Psoas muscle (tissue), 7 donors: ENCODE measurements at regions not wholly inside any gene's neighbourhood (a gene's known extent, or its start where the extent isn't known, plus 50 kb on each side); places are given as distances from the start of the nearest gene placed in this dataset.
"Not testable (repeated sequence)": the region's sequence is repeated elsewhere in the genome, so short reads cannot be mapped to it uniquely, and the experiment has no call there.

Source experiments
- ATAC-seq, 4 donors: fragments of 200-7000 bp; cut with Tn5 transposase; one replicate each; pipeline ENCODE4 v1.9.1; 2020; ENCODE audit warnings: moderate library complexity in 3 of 4, mild to moderate bottlenecking in 2 of 4
- DNase-seq, 2 donors: peaks; one replicate each; pipeline ENCODE4 v3.0.0-alpha.2; 2020
- H3K27ac ChIP-seq: fragments of 200-600 bp; one replicate; pipeline ENCODE4 v1.8.0; 2022
- H3K27me3 ChIP-seq, 3 donors: fragments of 200-600 bp in 1 of 3; one replicate each; pipeline versions ENCODE4 v1.6.1 to v1.8.0; 2013 to 2022; ENCODE audit warnings: low read length in 2 of 3, mild to moderate bottlenecking in 2 of 3, moderate library complexity in 1 of 3; ENCODE audit not compliant: insufficient read depth in 3 of 3
- H3K36me3 ChIP-seq, 2 donors: fragments of 200-600 bp in 1 of 2; one replicate each; pipeline versions ENCODE4 v1.6.1 to v1.8.0; 2013 to 2022; ENCODE audit warnings: low read depth in 1 of 2, mild to moderate bottlenecking in 1 of 2, moderate library complexity in 1 of 2; ENCODE audit not compliant: insufficient read depth in 1 of 2
- H3K4me1 ChIP-seq: fragments of 200-600 bp; one replicate; pipeline ENCODE4 v1.8.0; 2022
- H3K4me3 ChIP-seq: fragments of 200-600 bp; one replicate; pipeline ENCODE4 v1.8.0; 2022; ENCODE audit warnings: mild to moderate bottlenecking
- H3K9me3 ChIP-seq: fragments of 200-600 bp; one replicate; pipeline ENCODE4 v1.8.0; 2022
- CTCF ChIP-seq: fragments of 200-600 bp; IDR thresholded peaks from one replicate; pipeline ENCODE4 v1.8.0; 2022; ENCODE audit warnings: antibody characterized with exemption
- WGBS, 3 donors: extraction: QIAGEN DNeasy Blood & Tissue Kit; methylation state at CpG; one replicate each; pipeline versions ENCODE4 v1.1.6 to v1.1.7; 2013; 5-methylcytosine and 5-hydroxymethylcytosine counted together
- intact Hi-C, 2 donors: fragments of 100-400 bp; cut with DNase I; formaldehyde crosslinking; loops; one replicate each; pipeline versions ENCODE4 v1.11.0 to v1.14.2; 2022
- donor health status: healthy with polysubstance abuse.
- donor health status: DM: no; HTN: no; CAD: no; lungs with moderate emphysema.
- donor health status: Bipolar disorder and iron deficiency.
- donor health status: healthy.
- donor health status: DM: yes; HTN: yes; CAD: no.
- donor health status: DM: no; HTN: no; CAD: no.
- donor health status: DM: yes; HTN: yes; CAD: no.

GRCh38 chr20:29306390-29307072 lies 1950.9 kb upstream of the DEFB115 start:
- 45 to 66% (median 58%) methylated on average over 20 to 21 of the region's 21 CpGs for WGBS, 3 donors
- Histone ChIP-seq H3K27ac (no peak overlapping the region), H3K9me3 (no peaks in the 10 kb centered on the region), H3K4me1 (no peaks in the 10 kb centered on the region), H3K36me3 (no peaks in the 10 kb centered on the region), H3K4me3 (no peak overlapping the region), H3K27me3 (no peaks in the 10 kb centered on the region)
- DNase-seq (peak in 1 of 2 donors; percentile 46), ATAC-seq (no peak)
- intact Hi-C loops: no loop called here
- no peak for TF ChIP-seq CTCF

- H3K9me3 ChIP-seq, DNase-seq, H3K27me3 ChIP-seq, H3K4me3 ChIP-seq, H3K27ac ChIP-seq, H3K4me1 ChIP-seq, intact Hi-C loops, ATAC-seq, H3K36me3 ChIP-seq: not testable (repeated sequence)
- 79 to 82% (median 81%) methylated on average over 13 of the region's 17 CpGs for WGBS, 3 donors
Measured at GRCh38 chr20:29307484-29307883, 1950.0 kb upstream of the DEFB115 start.

- H3K27me3 ChIP-seq, ATAC-seq, DNase-seq, H3K4me1 ChIP-seq, H3K9me3 ChIP-seq, H3K4me3 ChIP-seq, H3K36me3 ChIP-seq, intact Hi-C loops, H3K27ac ChIP-seq: not testable (repeated sequence)
Measured at GRCh38 chr20:29308956-29309355, 1948.5 kb upstream of the DEFB115 start.

GRCh38 chr20:29309481-29309880 lies 1948.0 kb upstream of the DEFB115 start:
- intact Hi-C loops, H3K9me3 ChIP-seq, H3K4me1 ChIP-seq, H3K27ac ChIP-seq, H3K4me3 ChIP-seq, H3K27me3 ChIP-seq, H3K36me3 ChIP-seq, ATAC-seq: not testable (repeated sequence)
- WGBS, 3 donors: 77 to 84% (median 80%) methylated on average over 17 of the region's 17 CpGs
- DNase-seq: peak in 1 of 2 donors; percentile 20

- intact Hi-C loops, H3K9me3 ChIP-seq, H3K4me1 ChIP-seq, H3K27ac ChIP-seq, H3K4me3 ChIP-seq, H3K36me3 ChIP-seq, H3K27me3 ChIP-seq, DNase-seq, ATAC-seq: not testable (repeated sequence)
- 48 to 81% (median 67%) methylated on average over 16 of the region's 16 CpGs for WGBS, 3 donors
Measured at GRCh38 chr20:29311046-29311445, 1946.4 kb upstream of the DEFB115 start.

GRCh38 chr20:29312679-29313078 lies 1944.8 kb upstream of the DEFB115 start:
- ATAC-seq, intact Hi-C loops, H3K27me3 ChIP-seq, H3K36me3 ChIP-seq, H3K4me3 ChIP-seq, DNase-seq, H3K4me1 ChIP-seq, H3K9me3 ChIP-seq, H3K27ac ChIP-seq: not testable (repeated sequence)
- 55 to 66% (median 59%) methylated on average over 8 of the region's 8 CpGs for WGBS, 3 donors

- ATAC-seq (no peak), DNase-seq (peak in 1 of 2 donors; percentile 33)
- 68 to 82% (median 81%) methylated on average over 17 to 18 of the region's 18 CpGs for WGBS, 3 donors
- no peaks in the 10 kb centered on the region for H3K36me3 ChIP-seq
- intact Hi-C loops: no loop called here
- no peaks in the 10 kb centered on the region for H3K27me3 ChIP-seq
- H3K9me3 ChIP-seq: no peaks in the 10 kb centered on the region
- no peak for TF ChIP-seq CTCF
- no peaks in the 10 kb centered on the region for H3K4me1 ChIP-seq
- no peak overlapping the region for H3K27ac ChIP-seq
- no peak overlapping the region for H3K4me3 ChIP-seq
Measured at GRCh38 chr20:29313481-29313880, 1944.0 kb upstream of the DEFB115 start.
